ENCODE measurements at regions not wholly inside any gene's neighbourhood (a gene's known extent, or its start where the extent isn't known, plus 50 kb on each side); places are given as distances from the start of the nearest gene placed in this dataset.
A peak's percentile ranks its signal among the peaks of the same experiment; 100 is the strongest.

DNA sequence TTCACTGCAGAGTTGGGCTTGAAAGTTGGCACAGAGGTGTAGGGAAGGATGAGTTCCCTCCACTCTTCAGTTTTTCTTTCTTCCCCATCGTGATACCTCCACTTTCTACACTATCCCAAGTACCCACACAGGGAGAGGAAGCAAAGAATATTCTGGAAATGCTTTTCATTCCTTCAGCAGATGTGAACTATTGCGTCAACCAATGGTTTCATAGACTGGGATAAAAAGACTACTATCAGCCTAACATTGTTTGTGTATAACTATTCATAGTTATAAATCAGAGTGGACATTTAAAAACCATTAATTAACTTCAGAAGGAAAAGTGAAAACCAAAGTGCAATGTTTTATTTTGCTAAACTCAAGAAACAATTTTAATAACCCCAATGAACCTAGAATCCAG is 63.6 kb upstream of the MAMDC2 start (continued):
- TF ChIP-seq, protein P1, sequence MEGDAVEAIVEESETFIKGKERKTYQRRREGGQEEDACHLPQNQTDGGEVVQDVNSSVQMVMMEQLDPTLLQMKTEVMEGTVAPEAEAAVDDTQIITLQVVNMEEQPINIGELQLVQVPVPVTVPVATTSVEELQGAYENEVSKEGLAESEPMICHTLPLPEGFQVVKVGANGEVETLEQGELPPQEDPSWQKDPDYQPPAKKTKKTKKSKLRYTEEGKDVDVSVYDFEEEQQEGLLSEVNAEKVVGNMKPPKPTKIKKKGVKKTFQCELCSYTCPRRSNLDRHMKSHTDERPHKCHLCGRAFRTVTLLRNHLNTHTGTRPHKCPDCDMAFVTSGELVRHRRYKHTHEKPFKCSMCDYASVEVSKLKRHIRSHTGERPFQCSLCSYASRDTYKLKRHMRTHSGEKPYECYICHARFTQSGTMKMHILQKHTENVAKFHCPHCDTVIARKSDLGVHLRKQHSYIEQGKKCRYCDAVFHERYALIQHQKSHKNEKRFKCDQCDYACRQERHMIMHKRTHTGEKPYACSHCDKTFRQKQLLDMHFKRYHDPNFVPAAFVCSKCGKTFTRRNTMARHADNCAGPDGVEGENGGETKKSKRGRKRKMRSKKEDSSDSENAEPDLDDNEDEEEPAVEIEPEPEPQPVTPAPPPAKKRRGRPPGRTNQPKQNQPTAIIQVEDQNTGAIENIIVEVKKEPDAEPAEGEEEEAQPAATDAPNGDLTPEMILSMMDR (conservative IDR thresholded peaks at IDR 0.05; ENCODE audit: low read depth in 2 of 2), result no peak

DNA sequence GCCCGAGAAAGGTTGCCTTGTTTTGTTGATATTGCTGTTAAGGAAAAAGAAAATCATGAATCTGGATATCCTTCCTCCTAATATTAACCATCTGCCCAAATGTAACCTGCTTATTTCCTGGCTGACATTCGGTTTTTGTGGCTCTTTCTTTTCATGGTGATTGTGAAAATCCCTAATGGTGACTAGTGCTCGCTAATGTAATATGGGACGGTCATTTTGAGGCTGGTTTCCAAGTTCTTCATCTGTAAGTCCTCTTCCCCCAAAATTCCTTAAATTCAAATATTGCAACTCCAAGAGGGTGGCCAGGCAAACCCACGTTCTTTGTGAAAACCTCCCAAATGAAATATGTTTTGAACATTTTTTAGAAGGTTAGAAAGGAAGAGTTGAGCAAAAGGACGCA is 63.1 kb upstream of the MAMDC2 start:
- Mint-ChIP-seq H3K4me3 (no peak overlapping the region), H3K27ac (no peak overlapping the region), H3K27me3 (ENCODE audit: insufficient read depth, low read depth, poor library complexity) (peaks cover 2% of the 10 kb centered on the region), H3K4me1 (peaks cover 12% of the 10 kb centered on the region), H3K36me3 (ENCODE audit: low read depth) (no peaks in the 10 kb centered on the region), H3K9me3 (no peaks in the 10 kb centered on the region)
- Histone ChIP-seq H2AFZ (no peak overlapping the region), H3F3A (replicated peaks; ENCODE audit: low read depth) (no peaks in the 10 kb centered on the region), H3K79me2 (replicated peaks; ENCODE audit: insufficient read depth) (no peaks in the 10 kb centered on the region), H4K20me1 (replicated peaks; ENCODE audit: insufficient read depth) (no peaks in the 10 kb centered on the region), H3K36me3 (ENCODE audit: insufficient read depth) (no peaks in the 10 kb centered on the region), H3K4me2 (no peak overlapping the region), H3K27me3 (ENCODE audit: insufficient read depth) (no peaks in the 10 kb centered on the region), H3K4me1 (ENCODE audit: insufficient read depth) (0 out of 2 replicates have a peak, but pooled peaks cover 4% of the 10 kb centered on the region), H3K27ac (ENCODE audit: low read depth) (no peak overlapping the region), H3K9me2 (ENCODE audit: insufficient read depth) (peaks cover 19% of the 10 kb centered on the region), H3K4me3 (no peak overlapping the region)
- DNase-seq (ENCODE audit: low spot score) (no peak), ATAC-seq (no peak)
- no peak for TF ChIP-seq CREB1 (CRISPR knock-in tag; IDR thresholded peaks at IDR 0.05; ENCODE audit: low read depth)
- TF ChIP-seq, protein P2, sequence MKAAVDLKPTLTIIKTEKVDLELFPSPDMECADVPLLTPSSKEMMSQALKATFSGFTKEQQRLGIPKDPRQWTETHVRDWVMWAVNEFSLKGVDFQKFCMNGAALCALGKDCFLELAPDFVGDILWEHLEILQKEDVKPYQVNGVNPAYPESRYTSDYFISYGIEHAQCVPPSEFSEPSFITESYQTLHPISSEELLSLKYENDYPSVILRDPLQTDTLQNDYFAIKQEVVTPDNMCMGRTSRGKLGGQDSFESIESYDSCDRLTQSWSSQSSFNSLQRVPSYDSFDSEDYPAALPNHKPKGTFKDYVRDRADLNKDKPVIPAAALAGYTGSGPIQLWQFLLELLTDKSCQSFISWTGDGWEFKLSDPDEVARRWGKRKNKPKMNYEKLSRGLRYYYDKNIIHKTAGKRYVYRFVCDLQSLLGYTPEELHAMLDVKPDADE (IDR thresholded peaks at IDR 0.05), result no peak
- no peak for TF ChIP-seq POLR2AphosphoS5 (IDR thresholded peaks at IDR 0.05; ENCODE audit: low read depth)
- TF ChIP-seq, protein P1 (conservative IDR thresholded peaks at IDR 0.05; ENCODE audit: low read depth in 2 of 2), result no peak
- TF ChIP-seq JUNB (IDR thresholded peaks at IDR 0.05; ENCODE audit: unreplicated experiment), result no peak
- TF ChIP-seq ZNF331 (CRISPR knock-in tag; IDR thresholded peaks at IDR 0.05; ENCODE audit: low read depth), result no peak

DNA sequence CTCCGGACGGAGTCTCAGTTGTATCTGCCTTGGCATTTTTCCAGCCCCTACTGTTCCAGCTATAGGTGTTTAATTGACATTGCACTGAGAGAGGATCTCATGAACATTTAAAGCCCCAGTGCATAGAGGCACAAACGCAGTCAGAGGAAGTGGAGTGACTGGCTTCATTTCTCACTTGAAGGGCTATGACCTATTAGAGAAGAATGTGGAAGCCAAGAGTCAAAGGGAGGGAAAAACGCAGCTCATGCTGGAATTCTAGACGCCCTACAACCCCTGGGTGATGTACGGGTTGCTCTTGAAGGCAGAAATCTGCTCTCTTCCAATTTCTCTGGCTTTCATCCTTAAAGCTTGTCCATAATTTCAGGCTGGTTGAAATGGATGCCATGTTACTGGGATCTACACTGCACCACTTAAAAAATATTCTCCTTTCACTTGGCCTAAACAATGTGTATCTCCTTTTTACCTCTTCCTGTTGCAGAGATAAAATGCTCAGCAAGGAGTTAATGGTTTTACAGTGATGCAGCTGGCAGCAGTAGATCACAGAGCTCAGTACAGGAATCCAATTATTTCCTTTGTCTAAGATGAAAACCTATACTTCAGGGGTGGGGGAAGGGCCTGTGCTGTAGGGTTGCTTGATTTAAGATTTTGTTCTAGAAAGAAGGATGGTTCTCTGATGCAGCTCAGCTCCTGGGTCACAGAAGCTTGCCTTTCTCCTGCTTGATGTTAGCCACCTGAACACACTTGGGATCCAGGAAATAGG is 61.8 kb upstream of the MAMDC2 start:
- Histone ChIP-seq H3K4me2 (no peak overlapping the region), H4K20me1 (replicated peaks; ENCODE audit: insufficient read depth) (no peaks in the 10 kb centered on the region), H2AFZ (peak overlapping the region; percentile 38), H3K9me2 (ENCODE audit: insufficient read depth) (peaks cover 14% of the 10 kb centered on the region; the same call in 1 of the 2 replicates), H3K4me3 (no peak overlapping the region), H3K36me3 (ENCODE audit: insufficient read depth) (no peaks in the 10 kb centered on the region), H3K27me3 (ENCODE audit: insufficient read depth) (no peaks in the 10 kb centered on the region), H3F3A (replicated peaks; ENCODE audit: low read depth) (no peaks in the 10 kb centered on the region), H3K79me2 (replicated peaks; ENCODE audit: insufficient read depth) (no peaks in the 10 kb centered on the region), H3K4me1 (ENCODE audit: insufficient read depth) (0 out of 2 replicates have a peak, but pooled peaks cover 4% of the 10 kb centered on the region), H3K27ac (ENCODE audit: low read depth) (no peak overlapping the region)
- Mint-ChIP-seq H3K27me3 (ENCODE audit: insufficient read depth, low read depth, poor library complexity) (peaks cover 2% of the 10 kb centered on the region), H3K4me1 (peaks cover 12% of the 10 kb centered on the region), H3K9me3 (no peaks in the 10 kb centered on the region), H3K36me3 (ENCODE audit: low read depth) (no peaks in the 10 kb centered on the region), H3K4me3 (no peak overlapping the region), H3K27ac (no peak overlapping the region)
- no peak for DNase-seq (ENCODE audit: low spot score)
- no peak for ATAC-seq
- TF ChIP-seq EZH2 (IDR thresholded peaks at IDR 0.05; ENCODE audit: low read depth, unreplicated experiment) (no peak), STAT1 (IDR thresholded peaks at IDR 0.05; ENCODE audit: unreplicated experiment) (no peak), ZNF114 (CRISPR knock-in tag; IDR thresholded peaks at IDR 0.05) (no peak), NANOG (IDR thresholded peaks at IDR 0.05; ENCODE audit: borderline replicate concordance) (no peak), JUNB (IDR thresholded peaks at IDR 0.05; ENCODE audit: unreplicated experiment) (no peak), CREB1 (CRISPR knock-in tag; IDR thresholded peaks at IDR 0.05; ENCODE audit: low read depth) (no peak)
- TF ChIP-seq, protein P3, sequence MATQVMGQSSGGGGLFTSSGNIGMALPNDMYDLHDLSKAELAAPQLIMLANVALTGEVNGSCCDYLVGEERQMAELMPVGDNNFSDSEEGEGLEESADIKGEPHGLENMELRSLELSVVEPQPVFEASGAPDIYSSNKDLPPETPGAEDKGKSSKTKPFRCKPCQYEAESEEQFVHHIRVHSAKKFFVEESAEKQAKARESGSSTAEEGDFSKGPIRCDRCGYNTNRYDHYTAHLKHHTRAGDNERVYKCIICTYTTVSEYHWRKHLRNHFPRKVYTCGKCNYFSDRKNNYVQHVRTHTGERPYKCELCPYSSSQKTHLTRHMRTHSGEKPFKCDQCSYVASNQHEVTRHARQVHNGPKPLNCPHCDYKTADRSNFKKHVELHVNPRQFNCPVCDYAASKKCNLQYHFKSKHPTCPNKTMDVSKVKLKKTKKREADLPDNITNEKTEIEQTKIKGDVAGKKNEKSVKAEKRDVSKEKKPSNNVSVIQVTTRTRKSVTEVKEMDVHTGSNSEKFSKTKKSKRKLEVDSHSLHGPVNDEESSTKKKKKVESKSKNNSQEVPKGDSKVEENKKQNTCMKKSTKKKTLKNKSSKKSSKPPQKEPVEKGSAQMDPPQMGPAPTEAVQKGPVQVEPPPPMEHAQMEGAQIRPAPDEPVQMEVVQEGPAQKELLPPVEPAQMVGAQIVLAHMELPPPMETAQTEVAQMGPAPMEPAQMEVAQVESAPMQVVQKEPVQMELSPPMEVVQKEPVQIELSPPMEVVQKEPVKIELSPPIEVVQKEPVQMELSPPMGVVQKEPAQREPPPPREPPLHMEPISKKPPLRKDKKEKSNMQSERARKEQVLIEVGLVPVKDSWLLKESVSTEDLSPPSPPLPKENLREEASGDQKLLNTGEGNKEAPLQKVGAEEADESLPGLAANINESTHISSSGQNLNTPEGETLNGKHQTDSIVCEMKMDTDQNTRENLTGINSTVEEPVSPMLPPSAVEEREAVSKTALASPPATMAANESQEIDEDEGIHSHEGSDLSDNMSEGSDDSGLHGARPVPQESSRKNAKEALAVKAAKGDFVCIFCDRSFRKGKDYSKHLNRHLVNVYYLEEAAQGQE (IDR thresholded peaks at IDR 0.05; ENCODE audit: unreplicated experiment), result no peak
